HAP-1 (cell line): ENCODE measurements at regions not wholly inside any gene's neighbourhood (a gene's known extent, or its start where the extent isn't known, plus 50 kb on each side); places are given as distances from the start of the nearest gene placed in this dataset.
"Not testable (repeated sequence)": the region's sequence is repeated elsewhere in the genome, so short reads cannot be mapped to it uniquely, and the experiment has no call there.

Source experiments
- DNase-seq, 2 experiments: peaks; one replicate each; pipeline ENCODE4 v3.0.0-alpha.2; 2016 to 2020; ENCODE audit warnings: low spot score in 2 of 2
- H3K27me3 ChIP-seq: fragments of 250-450 bp; sonication (Bioruptor Pico); 2 replicates; pipeline ENCODE4 v1.5.1; 2020; ENCODE audit warnings: low read depth, mild to moderate bottlenecking, moderate library complexity
- H3K36me3 ChIP-seq: fragments of 250-450 bp; sonication (Bioruptor Pico); replicated peaks from 2 replicates; pipeline ENCODE4 v1.5.1; 2020; ENCODE audit warnings: mild to moderate bottlenecking
- H3K4me1 ChIP-seq: fragments of 250-450 bp; sonication (Bioruptor Pico); 2 replicates; pipeline ENCODE4 v1.5.1; 2020; ENCODE audit warnings: mild to moderate bottlenecking
- H3K4me3 ChIP-seq: fragments of 250-450 bp; sonication (Bioruptor Pico); 2 replicates; pipeline ENCODE4 v1.5.1; 2020; ENCODE audit warnings: mild to moderate bottlenecking, moderate library complexity
- H3K9me3 ChIP-seq: fragments of 250-450 bp; sonication (Bioruptor Pico); 2 replicates; pipeline ENCODE4 v1.5.1; 2020; ENCODE audit warnings: mild to moderate bottlenecking, moderate library complexity
- in situ Hi-C: fragments of 300-500 bp; cut with MboI; formaldehyde crosslinking; loops from 3 replicates; pipeline ENCODE4 v1.14.3; 2020; ENCODE audit warnings: low sequenced_read_pairs, inconsistent platforms, mixed read lengths

GRCh38 chr1:88466899-88467580 lies 217.0 kb upstream of the PKN2 start:
- no peaks in the 10 kb centered on the region for H3K9me3 ChIP-seq
- H3K27me3 ChIP-seq, result no peaks in the 10 kb centered on the region
- H3K4me1 ChIP-seq, result peaks cover 4% of the 10 kb centered on the region; the same call in 1 of the 2 replicates
- in situ Hi-C loops, result no loop called here
- no peak overlapping the region for H3K4me3 ChIP-seq
- H3K36me3 ChIP-seq, result no peaks in the 10 kb centered on the region
- no peak for DNase-seq

GRCh38 chr1:88472298-88472697 lies 211.8 kb upstream of the PKN2 start:
- Histone ChIP-seq H3K27me3 (no peaks in the 10 kb centered on the region), H3K4me1 (no peaks in the 10 kb centered on the region), H3K36me3 (no peaks in the 10 kb centered on the region), H3K4me3 (no peak overlapping the region), H3K9me3 (no peaks in the 10 kb centered on the region)
- in situ Hi-C loops, result no loop called here
- no peak for DNase-seq

GRCh38 chr1:88472714-88473113 lies 211.4 kb upstream of the PKN2 start:
- in situ Hi-C loops, result no loop called here
- no peak overlapping the region for H3K4me3 ChIP-seq
- H3K9me3 ChIP-seq, result no peaks in the 10 kb centered on the region
- DNase-seq, result no peak
- H3K27me3 ChIP-seq, result no peaks in the 10 kb centered on the region
- no peaks in the 10 kb centered on the region for H3K36me3 ChIP-seq
- H3K4me1 ChIP-seq, result no peaks in the 10 kb centered on the region

- H3K27me3 ChIP-seq, result no peaks in the 10 kb centered on the region
- H3K9me3 ChIP-seq, result no peaks in the 10 kb centered on the region
- no peak overlapping the region for H3K4me3 ChIP-seq
- in situ Hi-C loops, result no loop called here
- no peak for DNase-seq
- H3K36me3 ChIP-seq, result no peaks in the 10 kb centered on the region
- no peaks in the 10 kb centered on the region for H3K4me1 ChIP-seq
Observed at GRCh38 chr1:88474555-88475304, 209.3 kb upstream of the PKN2 start.

GRCh38 chr1:88484881-88485280 lies 199.2 kb upstream of the PKN2 start:
- H3K4me1 ChIP-seq, result no peaks in the 10 kb centered on the region
- DNase-seq, result no peak
- no peaks in the 10 kb centered on the region for H3K36me3 ChIP-seq
- H3K27me3 ChIP-seq, result no peaks in the 10 kb centered on the region
- no peaks in the 10 kb centered on the region for H3K9me3 ChIP-seq
- in situ Hi-C loops, result no loop called here
- H3K4me3 ChIP-seq, result no peak overlapping the region

- in situ Hi-C loops, result no loop called here
- Histone ChIP-seq H3K36me3 (no peaks in the 10 kb centered on the region), H3K4me3 (no peak overlapping the region), H3K9me3 (no peaks in the 10 kb centered on the region), H3K27me3 (no peaks in the 10 kb centered on the region), H3K4me1 (no peaks in the 10 kb centered on the region; the same call in 1 of the 2 replicates)
- DNase-seq, result no peak
Observed at GRCh38 chr1:88488237-88488636, 195.8 kb upstream of the PKN2 start.

- no peak for DNase-seq
- Histone ChIP-seq H3K4me1 (no peaks in the 10 kb centered on the region; the same call in 1 of the 2 replicates), H3K27me3 (no peaks in the 10 kb centered on the region), H3K4me3 (no peak overlapping the region), H3K36me3 (no peaks in the 10 kb centered on the region), H3K9me3 (no peaks in the 10 kb centered on the region)
- in situ Hi-C loops, result no loop called here
Observed at GRCh38 chr1:88490676-88491075, 193.4 kb upstream of the PKN2 start.

- in situ Hi-C loops, result no loop called here
- H3K4me3 ChIP-seq, result no peak overlapping the region
- no peaks in the 10 kb centered on the region for H3K9me3 ChIP-seq
- H3K36me3 ChIP-seq, result no peaks in the 10 kb centered on the region
- DNase-seq, result no peak
- no peaks in the 10 kb centered on the region for H3K4me1 ChIP-seq
- no peaks in the 10 kb centered on the region for H3K27me3 ChIP-seq
Observed at GRCh38 chr1:88499671-88500070, 184.4 kb upstream of the PKN2 start.

GRCh38 chr1:88502886-88503285 lies 181.2 kb upstream of the PKN2 start:
- no peak overlapping the region for H3K4me3 ChIP-seq
- in situ Hi-C loops, result no loop called here

GRCh38 chr1:88503646-88504045 lies 180.4 kb upstream of the PKN2 start:
- no peaks in the 10 kb centered on the region for H3K4me1 ChIP-seq
- no peak for DNase-seq
- in situ Hi-C loops, result no loop called here
- no peak overlapping the region for H3K4me3 ChIP-seq
- H3K27me3 ChIP-seq, result no peaks in the 10 kb centered on the region
- H3K9me3 ChIP-seq, result no peaks in the 10 kb centered on the region
- no peaks in the 10 kb centered on the region for H3K36me3 ChIP-seq

More at GRCh38 chr1:88502886-88503285, 181.2 kb upstream of the PKN2 start:
- Histone ChIP-seq H3K27me3 (no peaks in the 10 kb centered on the region), H3K9me3 (no peaks in the 10 kb centered on the region), H3K36me3 (no peaks in the 10 kb centered on the region), H3K4me1 (no peaks in the 10 kb centered on the region)
- DNase-seq, result no peak

- Histone ChIP-seq H3K36me3 (no peaks in the 10 kb centered on the region), H3K9me3 (no peaks in the 10 kb centered on the region), H3K4me3 (no peak overlapping the region), H3K4me1 (no peaks in the 10 kb centered on the region), H3K27me3 (no peaks in the 10 kb centered on the region)
- in situ Hi-C loops, result no loop called here
- DNase-seq, result no peak
Observed at GRCh38 chr1:88504601-88505000, 179.5 kb upstream of the PKN2 start.

- Histone ChIP-seq H3K9me3 (no peaks in the 10 kb centered on the region), H3K4me1 (no peaks in the 10 kb centered on the region), H3K4me3 (no peak overlapping the region), H3K27me3 (no peaks in the 10 kb centered on the region), H3K36me3 (no peaks in the 10 kb centered on the region)
- in situ Hi-C loops, result no loop called here
- DNase-seq, result no peak
Observed at GRCh38 chr1:88509379-88509778, 174.7 kb upstream of the PKN2 start.

GRCh38 chr1:88514544-88515060 lies 169.5 kb upstream of the PKN2 start:
- no peak overlapping the region for H3K4me3 ChIP-seq
- H3K4me1 ChIP-seq, result no peaks in the 10 kb centered on the region
- no peak for DNase-seq
- H3K27me3 ChIP-seq, result no peaks in the 10 kb centered on the region
- H3K9me3 ChIP-seq, result no peaks in the 10 kb centered on the region
- no peaks in the 10 kb centered on the region for H3K36me3 ChIP-seq
- in situ Hi-C loops, result no loop called here

GRCh38 chr1:88517499-88517898 lies 166.6 kb upstream of the PKN2 start:
- H3K4me3 ChIP-seq, H3K9me3 ChIP-seq, H3K36me3 ChIP-seq, in situ Hi-C loops, H3K4me1 ChIP-seq, H3K27me3 ChIP-seq, DNase-seq: not testable (repeated sequence)
